ENCODE measurements at regions not wholly inside any gene's neighbourhood (a gene's known extent, or its start where the extent isn't known, plus 50 kb on each side); places are given as distances from the start of the nearest gene placed in this dataset.
A peak's percentile ranks its signal among the peaks of the same experiment; 100 is the strongest.

DNA sequence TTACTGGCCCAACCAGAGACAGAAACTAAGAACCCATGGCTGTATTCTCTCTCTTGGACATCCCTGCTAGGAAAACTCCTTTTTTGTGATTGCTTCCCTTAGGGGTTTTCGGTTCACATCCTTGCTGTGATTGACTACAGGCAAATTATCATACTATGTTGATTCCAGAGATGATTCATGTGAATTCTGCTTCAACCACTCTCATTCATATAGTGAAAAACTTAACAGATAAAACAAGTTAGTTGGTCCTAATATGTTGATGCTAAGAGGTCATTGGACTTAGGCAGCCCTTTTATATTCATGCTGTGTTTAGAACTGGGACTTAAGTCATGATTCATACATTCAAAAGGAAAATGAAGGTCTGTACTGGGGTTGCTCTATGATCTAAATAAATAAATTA is 76.9 kb upstream of the CCN2 start:
- DNase-seq, result peak; percentile 23
- intact Hi-C loops (cut with micrococcal nuclease) (no loop called here), in situ Hi-C loops (cut with MboI; ENCODE audit: low sequenced_read_pairs) (no loop called here), dilution Hi-C loops (cut with HindIII; ENCODE audit: low sequenced_read_pairs, unreplicated experiment) (no loop called here)
- Histone ChIP-seq H3K4me3 (ENCODE audit: insufficient read depth, low read depth, low read length) (no peak overlapping the region), H2AK5ac (ENCODE audit: low read depth, low read length) (no peak overlapping the region), H3K79me1 (ENCODE audit: low read depth in 1 of 2, low read length in 2 of 2) (no peaks in the 10 kb centered on the region), H2AK9ac (replicated peaks; ENCODE audit: low read depth, low read length, poor library complexity) (no peak overlapping the region), H3K4ac (ENCODE audit: low read depth, low read length) (no peak overlapping the region), H3K18ac (ENCODE audit: low read depth, low read length) (peak overlapping the region; percentile 23; the same call in 1 of the 2 replicates), H4K8ac (ENCODE audit: low read depth in 2 of 2, low read length in 2 of 2) (no peak overlapping the region), H3K4me1 (ENCODE audit: control insufficient read depth, insufficient read depth, low read length) (no peaks in the 10 kb centered on the region; the same call in 1 of the 2 replicates), H3K14ac (replicated peaks; ENCODE audit: low read depth, low read length) (no peak overlapping the region), H3K4me2 (ENCODE audit: low read depth, low read length) (no peak overlapping the region), H3K27ac (ENCODE audit: insufficient read depth, low read length) (no peak overlapping the region), H3K23ac (ENCODE audit: low read depth, low read length) (no peak overlapping the region), H3K9me1 (ENCODE audit: insufficient read depth, low read length) (no peaks in the 10 kb centered on the region), H2BK15ac (ENCODE audit: low read depth, low read length) (no peak overlapping the region), H3K27me3 (ENCODE audit: control insufficient read depth, insufficient read depth, low read length) (no peaks in the 10 kb centered on the region), H3K9ac (ENCODE audit: low read depth, low read length) (no peak overlapping the region), H3K36me3 (ENCODE audit: control insufficient read depth, insufficient read depth, low read length) (no peaks in the 10 kb centered on the region), H2AFZ (replicated peaks; ENCODE audit: low read length, poor library complexity) (no peak overlapping the region), H2BK5ac (ENCODE audit: low read depth, low read length, poor library complexity, severe bottlenecking) (no peak overlapping the region), H4K5ac (ENCODE audit: low read depth, low read length) (no peak overlapping the region), H4K20me1 (ENCODE audit: insufficient read depth, low read length) (no peaks in the 10 kb centered on the region), H3K9me3 (ENCODE audit: control insufficient read depth, insufficient read depth, low read length) (no peaks in the 10 kb centered on the region), H4K91ac (ENCODE audit: insufficient read depth, low read depth, low read length) (no peak overlapping the region), H2BK20ac (ENCODE audit: low read depth, low read length) (no peak overlapping the region), H2BK120ac (ENCODE audit: low read depth, low read length) (no peak overlapping the region), H3K56ac (ENCODE audit: extremely low read depth, insufficient read depth, low read length) (no peak overlapping the region)
- TF ChIP-seq MAZ (IDR thresholded peaks at IDR 0.05; ENCODE audit: borderline replicate concordance, low read depth, low read length) (no peak), SMC3 (IDR thresholded peaks at IDR 0.05; ENCODE audit: low read depth, low read length) (no peak), MXI1 (IDR thresholded peaks at IDR 0.05; ENCODE audit: borderline replicate concordance, low read depth, low read length) (no peak), RCOR1 (IDR thresholded peaks at IDR 0.05; ENCODE audit: insufficient replicate concordance, low read length) (no peak), NFE2L2 (IDR thresholded peaks at IDR 0.05; ENCODE audit: low read depth, low read length) (no peak), CHD1 (IDR thresholded peaks at IDR 0.05; ENCODE audit: low read depth, low read length) (no peak), FOS (IDR thresholded peaks at IDR 0.05; ENCODE audit: low read depth, low read length) (no peak), RFX5 (IDR thresholded peaks at IDR 0.05; ENCODE audit: low read depth, low read length) (no peak), RAD21 (IDR thresholded peaks at IDR 0.05; ENCODE audit: low read length) (no peak), MAFK (IDR thresholded peaks at IDR 0.05; ENCODE audit: low read depth, low read length) (no peak), BHLHE40 (IDR thresholded peaks at IDR 0.05; ENCODE audit: low read depth, low read length) (no peak), CEBPB (IDR thresholded peaks at IDR 0.05; ENCODE audit: low read depth, low read length) (no peak), POLR2A (IDR thresholded peaks at IDR 0.05; ENCODE audit: low read depth, low read length) (no peak)
- TF ChIP-seq, protein P1, sequence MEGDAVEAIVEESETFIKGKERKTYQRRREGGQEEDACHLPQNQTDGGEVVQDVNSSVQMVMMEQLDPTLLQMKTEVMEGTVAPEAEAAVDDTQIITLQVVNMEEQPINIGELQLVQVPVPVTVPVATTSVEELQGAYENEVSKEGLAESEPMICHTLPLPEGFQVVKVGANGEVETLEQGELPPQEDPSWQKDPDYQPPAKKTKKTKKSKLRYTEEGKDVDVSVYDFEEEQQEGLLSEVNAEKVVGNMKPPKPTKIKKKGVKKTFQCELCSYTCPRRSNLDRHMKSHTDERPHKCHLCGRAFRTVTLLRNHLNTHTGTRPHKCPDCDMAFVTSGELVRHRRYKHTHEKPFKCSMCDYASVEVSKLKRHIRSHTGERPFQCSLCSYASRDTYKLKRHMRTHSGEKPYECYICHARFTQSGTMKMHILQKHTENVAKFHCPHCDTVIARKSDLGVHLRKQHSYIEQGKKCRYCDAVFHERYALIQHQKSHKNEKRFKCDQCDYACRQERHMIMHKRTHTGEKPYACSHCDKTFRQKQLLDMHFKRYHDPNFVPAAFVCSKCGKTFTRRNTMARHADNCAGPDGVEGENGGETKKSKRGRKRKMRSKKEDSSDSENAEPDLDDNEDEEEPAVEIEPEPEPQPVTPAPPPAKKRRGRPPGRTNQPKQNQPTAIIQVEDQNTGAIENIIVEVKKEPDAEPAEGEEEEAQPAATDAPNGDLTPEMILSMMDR (conservative IDR thresholded peaks at IDR 0.05; ENCODE audit: low read depth, low read length), result no peak
- TF ChIP-seq, protein P2, sequence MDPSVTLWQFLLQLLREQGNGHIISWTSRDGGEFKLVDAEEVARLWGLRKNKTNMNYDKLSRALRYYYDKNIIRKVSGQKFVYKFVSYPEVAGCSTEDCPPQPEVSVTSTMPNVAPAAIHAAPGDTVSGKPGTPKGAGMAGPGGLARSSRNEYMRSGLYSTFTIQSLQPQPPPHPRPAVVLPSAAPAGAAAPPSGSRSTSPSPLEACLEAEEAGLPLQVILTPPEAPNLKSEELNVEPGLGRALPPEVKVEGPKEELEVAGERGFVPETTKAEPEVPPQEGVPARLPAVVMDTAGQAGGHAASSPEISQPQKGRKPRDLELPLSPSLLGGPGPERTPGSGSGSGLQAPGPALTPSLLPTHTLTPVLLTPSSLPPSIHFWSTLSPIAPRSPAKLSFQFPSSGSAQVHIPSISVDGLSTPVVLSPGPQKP (IDR thresholded peaks at IDR 0.05; ENCODE audit: borderline replicate concordance, low read depth, low read length), result no peak
- TF ChIP-seq, protein P3, sequence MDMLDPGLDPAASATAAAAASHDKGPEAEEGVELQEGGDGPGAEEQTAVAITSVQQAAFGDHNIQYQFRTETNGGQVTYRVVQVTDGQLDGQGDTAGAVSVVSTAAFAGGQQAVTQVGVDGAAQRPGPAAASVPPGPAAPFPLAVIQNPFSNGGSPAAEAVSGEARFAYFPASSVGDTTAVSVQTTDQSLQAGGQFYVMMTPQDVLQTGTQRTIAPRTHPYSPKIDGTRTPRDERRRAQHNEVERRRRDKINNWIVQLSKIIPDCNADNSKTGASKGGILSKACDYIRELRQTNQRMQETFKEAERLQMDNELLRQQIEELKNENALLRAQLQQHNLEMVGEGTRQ (IDR thresholded peaks at IDR 0.05; ENCODE audit: low read depth, low read length), result no peak
- ChIA-PET POLR2A (ENCODE audit: unreplicated experiment) (no interaction called here), CTCF (no interaction called here)
- no peak; the same call in 1 of the 2 replicates for ATAC-seq (ENCODE audit: low read depth)
- BruUV-seq (replicated peaks), result no TSS peak
- no CpG with 5 or more reads among the region's 1 CpG for WGBS, 2 experiments (ENCODE audit: extremely low coverage in 2 of 2, insufficient read length in 1 of 2)

Measured in IMR-90 (cell line).